ENCODE measurements at regions not wholly inside any gene's neighbourhood (a gene's known extent, or its start where the extent isn't known, plus 50 kb on each side); places are given as distances from the start of the nearest gene placed in this dataset.

- no peak overlapping the region for H3K4me3 ChIP-seq (ENCODE audit: extremely low read depth in 1 of 4, insufficient read depth in 2 of 4, low read depth in 3 of 4, low read length in 4 of 4)
- no peak overlapping the region for H3K18ac ChIP-seq (ENCODE audit: extremely low read depth, low read length)
- no peak overlapping the region for H4K5ac ChIP-seq (ENCODE audit: insufficient read length, low read depth, low read length)
- no peak overlapping the region for H4K91ac ChIP-seq (replicated peaks; ENCODE audit: insufficient read length, low read length)
- peaks cover 1% of the 10 kb centered on the region; the same call in 1 of the 2 replicates for H3K23me2 ChIP-seq (ENCODE audit: low read depth, low read length)
- no peak overlapping the region for H2AK5ac ChIP-seq (ENCODE audit: low read depth, low read length)
- H3K36me3 ChIP-seq (ENCODE audit: control insufficient read depth in 2 of 4, insufficient read depth in 4 of 4, low read length in 3 of 4), result no peaks in the 10 kb centered on the region
- H2BK12ac ChIP-seq (ENCODE audit: low read depth, low read length), result no peak overlapping the region
- no peak overlapping the region for H4K8ac ChIP-seq (ENCODE audit: extremely low read depth, insufficient read depth, low read length)
- POLR2A ChIA-PET (ENCODE audit: partially characterized antibody), result no interaction called here
- H3K9ac ChIP-seq (replicated peaks in 1 of 4; ENCODE audit: extremely low read depth in 1 of 4, low read depth in 3 of 4, low read length in 3 of 4), result no peak overlapping the region
- H3K79me1 ChIP-seq (ENCODE audit: low read depth, low read length), result peaks cover 2% of the 10 kb centered on the region; the same call in 1 of the 2 replicates
- H3K4me2 ChIP-seq (ENCODE audit: insufficient read depth in 1 of 2, low read depth in 2 of 2, low read length in 2 of 2), result no peak overlapping the region
- H2BK20ac ChIP-seq (ENCODE audit: low read length), result no peak overlapping the region
- peaks cover 0 to 2% of the 10 kb centered on the region in 2 experiments for H4K20me1 ChIP-seq (replicated peaks in 1 of 2; ENCODE audit: control insufficient read depth in 1 of 2, insufficient read depth in 2 of 2, low read length in 2 of 2)
- H2BK15ac ChIP-seq (ENCODE audit: low read length), result no peak overlapping the region
- peaks cover 0 to 31% of the 10 kb centered on the region in 2 experiments; a peak in 3 of 4 replicates for H3K79me2 ChIP-seq (ENCODE audit: control insufficient read depth in 1 of 2, insufficient read depth in 2 of 2, low read length in 2 of 2)
- no peak overlapping the region for H3K27ac ChIP-seq (ENCODE audit: low read depth, low read length)
- H3K4ac ChIP-seq (replicated peaks; ENCODE audit: insufficient read length, low read depth, low read length), result no peak overlapping the region
- no peak overlapping the region for H2AFZ ChIP-seq (ENCODE audit: low read length)
- DNase-seq (ENCODE audit: low read depth in 1 of 2, low spot score in 2 of 2), result no peak
- CTCF ChIA-PET (ENCODE audit: partially characterized antibody), result interaction anchor here (0.6 to 1.1 kb wide), 3 partner anchors 32 to 75 kb away, joined by 3 read pairs; no protein-coding TSS in a partner anchor
- FAIRE-seq, result no peak
- no peaks in the 10 kb centered on the region for H3K9me3 ChIP-seq (ENCODE audit: insufficient read depth in 2 of 2, low read depth in 1 of 2, low read length in 1 of 2)
- H3K14ac ChIP-seq (ENCODE audit: insufficient read length), result no peak overlapping the region
- WGBS, 2 experiments (ENCODE audit: extremely low coverage in 1 of 2, insufficient coverage in 1 of 2, insufficient read length in 1 of 2, insufficient replicate concordance in 2 of 2, low coverage in 1 of 2, low lambda C conversion rate in 2 of 2, missing lambda C conversion rate in 1 of 2), result 84% methylated on average over 4 of the region's 4 CpGs; no CpG with 5 or more reads in 1 of the 2 experiments
- no peaks in the 10 kb centered on the region for H3K4me1 ChIP-seq (replicated peaks in 1 of 4; ENCODE audit: control insufficient read depth in 3 of 4, insufficient read depth in 4 of 4, low read length in 3 of 4)
- no peak overlapping the region for H2BK120ac ChIP-seq (replicated peaks; ENCODE audit: low read depth, low read length)
- H2BK5ac ChIP-seq (ENCODE audit: low read depth, low read length), result no peak overlapping the region
- H3K56ac ChIP-seq (replicated peaks; ENCODE audit: insufficient read length, low read depth, low read length), result no peak overlapping the region
- no peak overlapping the region for H3K23ac ChIP-seq (ENCODE audit: insufficient read length)
- no peaks in the 10 kb centered on the region for H3K27me3 ChIP-seq (replicated peaks in 1 of 4; ENCODE audit: control insufficient read depth in 3 of 4, extremely low read depth in 1 of 4, insufficient read depth in 3 of 4, low read length in 3 of 4)
- TF ChIP-seq ZNF274 (IDR thresholded peaks at IDR 0.05; ENCODE audit: borderline replicate concordance, extremely low read depth, low read length) (no peak), TAF7 (optimal IDR thresholded peaks at IDR 0.05; ENCODE audit: borderline replicate concordance, low read depth, low read length) (no peak), KDM1A (IDR thresholded peaks at IDR 0.05; ENCODE audit: borderline replicate concordance, low read length) (no peak), TAF1 (IDR thresholded peaks at IDR 0.05; ENCODE audit: low read depth, low read length) (no peak), BCL11A (IDR thresholded peaks at IDR 0.05; ENCODE audit: low read depth in 2 of 2, low read length in 2 of 2) (no peak), CHD2 (IDR thresholded peaks at IDR 0.05; ENCODE audit: low read length) (no peak), CTCF (IDR thresholded peaks at IDR 0.05; ENCODE audit: control extremely low read depth in 1 of 3, insufficient read depth in 1 of 3, low read depth in 1 of 3, low read length in 3 of 3) (no peak), RFX5 (IDR thresholded peaks at IDR 0.05; ENCODE audit: borderline replicate concordance, low read depth, low read length) (no peak), ATF3 (IDR thresholded peaks at IDR 0.05; ENCODE audit: insufficient read depth, low read depth, low read length) (no peak), SAP30 (IDR thresholded peaks at IDR 0.05; ENCODE audit: insufficient read depth, insufficient replicate concordance, low read length) (no peak)
Observed at GRCh38 chr6:144413418-144413817, 128.3 kb downstream of the UTRN start.

Data from H1 (cell line).